NCI-H146 treated with DMSO at 0.1 percent for 48 hours (cell line): ENCODE measurements at regions not wholly inside any gene's neighbourhood (a gene's known extent, or its start where the extent isn't known, plus 50 kb on each side); places are given as distances from the start of the nearest gene placed in this dataset.

Experiments
- DNase-seq: peaks from one replicate; lab custom pipeline; 2025; ENCODE audit not compliant: unreplicated experiment; lab: John Stamatoyannopoulos, UW

DNA sequence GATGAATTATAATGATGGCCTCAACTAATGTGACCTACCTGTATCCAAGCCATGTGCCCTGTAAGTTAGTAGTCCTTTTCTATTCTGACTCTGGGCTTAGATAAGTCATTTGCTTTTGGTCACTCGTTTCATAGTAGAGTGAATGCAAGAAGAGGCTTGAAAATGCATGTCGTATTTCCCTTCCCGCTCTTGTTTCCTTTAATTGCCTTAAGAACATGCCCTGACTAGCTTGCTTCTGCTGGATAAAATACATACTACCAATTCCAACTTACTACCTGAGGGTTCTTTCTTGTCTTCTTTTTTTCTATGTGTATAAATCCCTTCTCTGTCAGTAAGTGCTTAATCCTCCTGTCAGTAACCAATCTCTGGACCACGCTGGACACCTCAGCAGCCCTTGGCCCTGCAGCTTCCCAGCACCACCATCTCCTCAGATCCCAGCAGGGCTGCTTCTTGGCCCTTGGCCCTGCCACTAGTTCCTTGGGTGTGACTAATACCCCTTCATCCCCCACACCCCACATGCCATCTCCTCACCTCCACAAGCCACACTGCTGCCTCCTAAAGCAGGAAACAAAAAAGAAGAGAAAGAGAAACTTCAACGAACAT lies 771.7 kb downstream of the IGSF11 start:
- DNase-seq: no peak

DNA sequence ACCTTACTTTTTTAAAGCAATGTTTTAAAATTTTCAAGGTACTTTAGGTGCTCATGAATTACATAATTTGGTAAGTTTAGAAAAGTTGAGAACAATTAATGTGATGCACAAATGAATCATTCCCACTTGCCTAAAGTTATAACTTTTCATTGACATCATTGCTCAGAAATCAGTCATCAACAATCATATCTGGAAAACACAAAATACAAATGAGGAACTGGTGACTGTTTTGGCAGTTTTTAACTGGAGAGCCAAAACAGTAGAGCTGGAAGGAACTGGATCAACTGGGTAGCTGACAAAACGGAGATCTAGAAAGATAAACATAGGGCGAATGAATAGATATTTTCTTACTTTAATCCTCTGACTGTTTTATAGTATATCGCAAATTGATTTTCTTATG lies 767.1 kb downstream of the IGSF11 start:
- DNase-seq: no peak

DNA sequence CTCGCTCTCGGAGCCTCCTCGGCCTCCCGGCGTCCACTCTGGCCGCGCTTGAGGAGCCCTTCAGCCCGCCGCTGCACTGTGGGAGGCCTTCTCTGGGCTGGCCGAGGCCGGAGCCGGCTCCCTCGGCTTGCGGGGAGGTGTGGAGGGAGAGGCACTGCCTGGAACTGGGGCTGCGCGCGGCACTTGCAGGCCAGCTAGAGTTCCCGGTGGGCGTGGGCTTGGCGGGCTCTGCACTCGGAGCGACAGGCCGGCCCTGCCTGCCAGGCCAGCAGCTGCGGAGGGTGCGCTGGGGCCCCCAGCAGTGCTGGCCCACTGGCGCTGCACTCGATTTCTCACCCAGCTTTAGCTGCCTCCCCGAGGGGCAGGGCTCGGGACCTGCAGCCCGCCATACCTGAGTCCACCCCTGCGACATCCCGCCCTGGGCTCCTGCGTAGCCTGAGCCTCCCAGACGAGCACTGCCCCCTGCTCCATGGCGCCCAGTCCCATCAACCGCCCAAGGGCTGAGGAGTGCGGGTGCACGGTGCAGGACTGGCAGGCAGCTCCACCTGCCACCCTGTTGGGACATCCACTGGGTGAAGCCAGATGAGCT lies 765.0 kb downstream of the IGSF11 start:
- DNase-seq: no peak

DNA sequence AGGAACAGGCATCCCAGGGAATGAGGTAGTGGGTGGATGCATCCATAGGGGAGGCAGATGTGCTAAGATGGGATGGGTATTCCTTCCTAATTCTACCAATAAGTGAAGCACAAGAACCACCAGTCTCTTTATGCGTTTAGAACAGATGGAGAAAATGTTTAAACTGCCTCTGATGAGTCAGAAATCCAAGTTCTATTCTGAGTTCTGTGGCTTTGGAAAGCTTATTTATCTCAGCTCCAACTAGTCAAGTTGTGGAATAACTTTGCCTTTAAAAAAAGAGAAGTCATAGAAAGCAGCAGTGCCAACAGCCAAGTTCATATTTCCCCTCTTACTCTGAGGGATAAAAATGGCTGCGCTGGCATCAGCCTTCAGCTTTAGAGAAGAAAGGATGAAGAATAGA lies 761.7 kb downstream of the IGSF11 start:
- DNase-seq: no peak

DNA sequence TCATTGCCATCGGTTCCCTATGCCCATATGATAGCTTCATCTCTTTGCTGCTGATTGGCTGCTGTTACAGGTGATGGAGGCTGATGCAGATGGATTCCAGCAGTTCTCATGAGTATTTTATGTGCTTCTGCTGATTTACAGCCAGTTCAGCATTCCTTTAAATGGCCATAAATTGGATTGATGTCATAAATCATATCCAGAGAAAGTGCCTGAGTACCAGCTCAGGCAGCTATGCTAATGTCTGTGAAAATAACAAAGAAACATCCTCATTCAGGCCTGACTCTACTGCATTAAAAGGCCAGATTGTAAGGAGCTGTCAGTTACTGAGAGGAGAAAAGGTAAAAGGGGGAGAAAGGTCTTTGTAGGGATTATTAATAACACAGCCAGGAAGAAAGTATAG lies 756.8 kb downstream of the IGSF11 start:
- DNase-seq: no peak

DNA sequence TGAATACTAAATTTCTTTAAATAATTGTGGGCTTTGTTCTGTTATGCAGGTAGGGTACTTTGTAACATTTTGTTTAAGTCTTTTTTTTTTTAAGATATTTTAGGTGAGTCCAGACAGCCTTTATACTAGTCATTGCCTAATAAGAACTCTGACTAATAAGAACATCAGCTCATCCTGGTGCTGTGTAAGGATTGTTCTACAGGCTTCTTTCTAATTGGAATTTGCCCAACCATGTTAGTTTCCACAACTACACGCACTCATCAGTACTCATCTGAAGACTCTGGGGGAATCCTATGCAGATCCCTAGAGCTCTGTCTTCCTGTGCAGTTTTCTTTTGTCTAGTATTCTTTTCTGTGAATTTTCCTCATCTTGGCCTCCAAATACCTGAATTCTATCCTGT lies 741.8 kb downstream of the IGSF11 start:
- DNase-seq: no peak

DNA sequence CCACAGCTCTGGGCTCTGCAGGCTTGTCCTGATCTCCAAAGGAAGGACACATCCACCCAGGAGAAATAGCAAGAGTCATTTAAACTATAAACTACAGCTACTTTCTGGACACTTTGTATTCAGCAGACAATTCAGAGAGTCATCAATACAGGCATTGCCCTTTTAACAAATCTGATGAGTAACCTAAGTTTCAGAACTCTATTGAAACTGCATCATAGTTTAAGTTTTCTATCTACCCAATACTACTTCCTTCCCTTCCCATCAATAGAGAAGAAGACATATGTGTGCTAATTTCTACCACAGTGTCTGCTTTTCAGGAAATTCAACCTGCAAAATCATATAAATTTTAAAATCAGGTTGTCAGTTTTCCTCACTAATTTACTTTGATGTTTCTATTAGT lies 736.5 kb downstream of the IGSF11 start:
- DNase-seq: no peak

DNA sequence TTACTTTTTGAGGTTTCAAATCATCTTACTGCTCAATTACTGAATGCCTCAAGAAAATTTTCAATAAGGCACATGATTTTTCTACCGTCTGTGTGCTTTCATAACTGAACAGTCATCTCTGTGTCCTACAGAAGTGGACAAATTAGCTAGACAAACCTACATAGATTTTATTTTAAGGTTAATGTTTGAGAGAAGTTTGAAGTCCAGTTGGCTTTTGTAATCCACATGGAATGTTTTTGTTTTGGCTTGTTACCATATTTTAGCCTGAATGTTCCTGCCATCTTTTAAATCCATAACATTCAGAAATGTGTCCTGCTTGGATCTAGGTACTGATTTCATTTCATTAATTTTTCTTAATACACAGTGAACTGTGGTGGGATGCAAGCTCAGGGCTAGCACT lies 730.1 kb downstream of the IGSF11 start:
- DNase-seq: no peak

DNA sequence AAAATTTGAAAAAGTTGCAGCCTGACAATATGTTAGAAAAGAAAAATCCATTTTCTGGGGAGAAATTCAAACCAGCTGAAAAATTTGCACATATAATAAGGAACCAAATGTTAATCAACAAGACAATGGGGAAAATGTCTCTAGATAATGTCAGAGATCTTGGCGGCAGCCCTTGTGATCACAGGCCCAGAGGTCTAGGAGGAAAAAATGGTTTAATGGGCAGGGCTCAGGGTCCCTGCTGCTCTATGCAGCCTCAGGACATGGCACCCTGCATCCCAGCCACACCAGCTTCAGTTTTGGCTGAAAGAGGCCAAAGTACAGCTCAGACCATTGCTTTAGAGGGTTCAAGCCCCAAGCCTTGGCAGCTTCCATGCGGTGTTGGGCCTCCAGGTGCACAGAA lies 701.9 kb downstream of the IGSF11 start:
- DNase-seq: no peak

DNA sequence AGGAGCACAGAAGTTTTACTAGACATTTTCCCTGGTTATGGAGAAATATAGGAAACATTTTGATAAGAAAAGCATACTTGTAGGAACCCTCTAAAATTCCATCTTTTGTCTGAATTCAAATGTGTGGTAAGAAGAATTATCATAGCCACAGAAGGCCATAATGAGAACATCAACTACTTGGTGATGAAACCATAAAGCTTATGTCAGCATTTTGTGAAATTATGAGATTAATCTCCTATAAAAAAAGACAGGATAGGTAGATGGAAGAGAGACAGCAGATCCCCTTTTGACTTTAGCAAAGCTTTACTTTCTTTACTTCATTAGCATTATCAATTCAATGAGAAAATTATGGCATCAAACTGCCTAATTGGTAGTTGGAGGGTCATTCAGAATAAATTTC lies 697.0 kb downstream of the IGSF11 start:
- no peak for DNase-seq

DNA sequence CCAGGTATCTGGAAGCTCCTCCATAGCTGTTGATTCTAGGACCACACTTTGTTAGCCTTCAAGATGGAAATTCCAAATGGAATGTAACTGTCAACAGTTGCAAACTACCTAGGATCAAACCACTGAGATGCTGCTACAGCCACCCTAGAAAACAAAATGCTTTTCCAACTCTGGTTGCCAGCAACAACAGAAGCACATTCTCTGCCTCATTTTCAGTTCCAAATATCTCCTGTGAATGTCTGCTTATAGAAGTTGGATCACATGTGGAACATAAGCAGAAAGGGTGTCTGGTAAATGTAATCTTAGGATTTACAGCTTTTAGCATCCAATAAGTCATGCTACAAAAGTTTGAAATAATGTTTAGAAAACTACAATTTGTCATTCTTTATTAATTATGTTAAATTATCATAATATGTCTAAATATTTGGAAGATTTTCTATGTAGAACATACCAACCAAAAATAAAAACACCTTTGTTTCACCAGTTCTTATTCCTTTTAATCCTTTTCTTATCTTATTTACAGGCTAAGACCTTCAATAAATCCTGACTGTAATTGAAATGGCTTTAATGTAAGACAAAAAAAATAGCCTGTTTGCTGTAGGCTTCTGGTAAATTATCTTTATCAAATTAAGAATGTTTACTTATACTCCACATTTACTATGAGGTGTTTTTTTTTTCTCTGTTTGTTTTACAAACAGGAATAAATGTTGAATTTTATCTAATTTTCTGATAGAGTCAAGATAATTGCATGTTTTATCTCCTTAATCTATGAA lies 687.1 kb downstream of the IGSF11 start:
- no peak for DNase-seq

DNA sequence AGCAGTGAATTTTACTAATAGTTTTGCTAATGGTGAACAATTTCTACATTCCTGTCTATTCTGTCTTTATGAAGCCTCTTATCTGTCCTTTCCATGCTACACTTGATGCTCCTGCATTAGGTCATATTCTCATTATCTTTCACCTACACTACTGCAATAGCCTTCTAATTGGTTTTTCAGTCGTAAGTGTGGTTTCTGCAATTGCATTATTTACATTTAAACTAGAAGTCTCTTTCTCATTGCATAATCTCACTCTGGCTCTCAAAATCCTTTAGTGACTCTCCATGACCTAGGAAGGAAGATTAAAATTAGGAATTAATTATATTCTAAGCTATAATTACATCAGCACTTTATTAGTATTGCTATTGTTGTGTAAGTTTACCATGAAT lies 686.5 kb downstream of the IGSF11 start:
- no peak for DNase-seq

DNA sequence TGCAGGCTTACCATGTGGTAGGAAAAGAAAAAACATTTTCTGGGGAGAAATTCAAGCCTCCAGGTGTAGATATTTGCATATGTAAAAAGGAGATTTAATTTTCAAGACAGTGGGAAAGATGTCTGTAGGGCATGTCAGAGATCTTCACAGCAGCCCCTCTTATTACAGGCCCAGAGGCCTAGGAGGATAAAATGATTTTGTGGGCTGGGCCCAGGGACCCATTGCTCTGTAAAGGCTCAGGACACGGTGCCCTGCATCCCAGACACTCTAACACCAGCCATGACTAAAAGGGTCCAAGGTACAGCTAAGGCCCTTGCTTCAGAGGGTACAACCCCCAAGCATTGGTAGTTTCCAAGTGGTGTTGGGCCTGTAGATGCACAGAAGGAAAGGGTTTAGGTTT lies 680.1 kb downstream of the IGSF11 start:
- DNase-seq: no peak

DNA sequence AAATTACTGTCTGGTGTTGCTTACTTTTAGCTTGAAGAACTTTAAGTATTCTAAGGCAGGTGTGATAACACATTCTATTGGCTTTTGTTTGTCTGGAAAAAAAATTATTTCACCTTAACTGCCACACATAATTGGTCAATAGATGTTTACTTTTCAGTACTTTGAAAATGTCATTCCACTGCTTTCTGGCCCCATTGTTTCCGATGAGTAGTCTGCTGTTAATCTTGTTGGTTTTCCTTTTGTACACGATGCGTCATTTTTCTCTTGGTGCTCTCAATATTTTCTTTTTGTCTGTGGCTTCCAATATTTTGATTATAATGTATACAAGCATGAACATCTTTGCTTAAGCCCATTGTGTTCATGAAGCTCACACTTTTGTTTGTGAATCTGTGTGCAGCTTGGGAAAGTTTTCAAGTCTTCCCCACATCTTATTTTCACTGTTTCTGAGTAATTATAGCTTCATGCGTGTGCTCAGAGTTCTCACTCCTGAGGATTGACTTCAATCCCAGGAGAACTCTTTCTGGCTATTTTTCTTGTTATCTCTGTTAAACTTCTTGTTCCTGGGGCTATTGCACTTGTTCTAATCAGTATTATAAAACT lies 664.7 kb downstream of the IGSF11 start:
- DNase-seq: no peak

DNA sequence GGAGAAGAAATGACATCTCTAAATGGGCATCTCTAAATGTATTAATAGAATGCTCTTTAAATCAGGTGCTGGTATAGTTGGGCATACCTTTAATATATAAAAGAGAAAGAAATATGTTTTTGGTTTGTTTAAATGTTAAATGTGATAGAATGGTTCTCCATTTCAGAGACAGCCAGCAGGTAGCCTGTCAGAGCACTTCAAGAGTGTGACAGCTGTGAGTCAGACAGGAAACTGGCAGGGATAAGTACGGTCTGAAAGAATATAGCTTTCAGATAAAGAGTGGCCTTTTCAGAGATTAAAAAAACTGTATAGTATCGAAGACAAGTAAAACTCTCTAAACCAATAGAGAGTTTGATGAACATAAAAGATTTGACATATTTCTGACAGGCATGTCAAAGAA lies 654.1 kb downstream of the IGSF11 start:
- no peak for DNase-seq

DNA sequence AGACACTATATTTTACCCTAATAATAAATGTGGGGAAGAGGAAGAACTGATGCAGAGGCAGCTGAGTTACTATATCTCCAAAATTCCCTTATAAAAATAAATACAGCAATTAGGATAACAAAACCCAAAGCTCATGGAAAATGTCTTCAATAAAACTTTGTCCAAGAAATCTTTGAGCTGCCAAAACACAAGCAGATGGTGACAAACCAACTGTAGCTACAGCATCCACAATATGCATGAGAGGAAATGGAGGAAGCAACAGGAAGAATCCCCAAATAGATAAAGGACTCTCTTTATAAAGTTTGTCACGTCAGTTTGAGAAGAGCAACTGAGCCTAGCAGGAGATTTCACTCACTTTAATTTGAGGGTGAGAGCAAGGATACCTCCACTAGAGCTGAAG lies 638.2 kb downstream of the IGSF11 start:
- no peak for DNase-seq

DNA sequence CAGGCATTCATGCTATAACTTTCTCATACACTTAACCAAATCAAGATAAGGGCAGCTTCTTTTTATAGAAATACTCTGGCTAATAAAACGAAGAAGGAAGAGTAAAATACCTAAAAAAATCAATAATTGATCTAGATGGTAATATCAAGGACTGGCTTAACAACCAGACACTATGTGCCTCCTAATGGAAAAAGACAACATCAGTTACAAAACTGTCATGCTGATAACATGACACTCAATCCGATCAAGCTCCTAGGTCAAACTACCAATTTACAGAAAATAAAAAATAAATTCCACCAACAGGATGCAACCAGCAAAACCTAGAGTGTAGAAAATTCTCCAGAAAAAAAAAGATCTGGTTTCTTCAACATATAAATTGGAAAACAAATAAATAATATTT lies 634.6 kb downstream of the IGSF11 start:
- DNase-seq: no peak

DNA sequence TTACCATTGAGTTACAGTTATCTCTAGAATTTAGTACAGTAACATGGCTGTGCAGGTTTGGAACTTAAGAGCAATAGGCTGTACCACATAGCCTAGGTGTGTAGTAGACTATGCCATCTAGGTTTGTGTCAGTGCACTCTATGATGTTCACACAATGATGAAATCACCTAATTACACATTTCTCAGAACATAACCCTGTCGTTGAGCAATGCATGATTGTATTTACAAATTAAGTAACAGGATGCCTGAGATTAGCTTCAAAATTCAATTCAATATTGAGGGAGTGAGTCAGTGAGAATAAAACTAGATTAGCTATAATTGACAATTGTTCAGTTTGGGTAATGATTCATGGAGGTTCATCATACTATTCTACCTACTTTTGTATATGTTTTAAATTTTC lies 633.8 kb downstream of the IGSF11 start:
- DNase-seq: no peak

DNA sequence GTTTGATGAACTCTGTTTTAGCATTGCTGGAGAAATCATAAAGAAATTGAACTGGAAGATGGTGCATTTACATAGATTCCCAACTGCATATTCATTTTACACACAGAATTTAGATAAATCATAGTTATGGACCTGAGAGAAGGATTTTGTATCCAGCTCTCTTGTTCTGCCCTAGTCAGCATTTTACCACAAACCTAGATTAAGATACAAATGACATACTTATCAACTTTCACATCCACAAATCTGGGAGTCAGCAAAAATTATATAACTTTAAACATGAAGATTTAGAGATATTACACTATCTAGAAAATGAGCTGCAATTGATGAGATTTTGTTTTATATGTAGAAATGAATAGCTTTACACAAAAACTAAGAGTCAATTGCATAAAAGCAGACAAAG lies 632.8 kb downstream of the IGSF11 start:
- no peak for DNase-seq

DNA sequence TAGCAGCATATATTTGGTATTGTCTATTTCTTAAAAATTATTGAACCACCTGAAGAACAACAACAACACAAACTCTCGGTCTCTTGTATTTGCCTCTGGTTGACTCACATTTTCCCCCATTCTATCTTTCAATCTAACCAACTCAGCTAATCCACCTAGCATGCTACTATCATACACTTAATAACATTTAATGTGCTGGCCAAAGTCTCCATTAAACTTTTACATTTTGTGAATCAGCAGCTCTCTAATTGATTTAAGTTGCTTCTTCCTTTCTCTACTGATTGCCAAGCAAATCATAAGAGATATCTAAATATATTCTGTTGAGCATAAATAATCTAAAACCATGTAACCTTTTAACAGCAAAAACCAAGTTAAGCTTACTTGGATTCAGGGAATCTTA lies 631.7 kb downstream of the IGSF11 start:
- no peak for DNase-seq

DNA sequence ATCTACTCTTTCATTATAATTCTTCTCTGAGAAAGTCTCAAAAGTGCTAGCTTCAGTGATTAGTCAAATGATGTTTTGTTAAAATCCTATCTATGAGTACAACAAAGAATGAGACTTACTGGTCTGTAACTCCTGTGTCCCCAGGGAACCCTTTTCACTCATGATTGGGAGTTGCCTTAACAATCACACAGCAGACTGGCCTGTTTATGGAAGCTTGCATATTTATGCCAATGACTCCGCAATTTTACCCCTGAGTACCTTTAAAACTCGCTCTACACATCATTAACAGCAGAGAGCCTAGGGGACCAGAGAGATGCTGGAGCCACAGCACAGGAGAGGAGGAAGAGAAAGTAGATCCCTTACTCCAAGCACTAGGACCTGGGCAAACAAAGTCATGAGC lies 628.1 kb downstream of the IGSF11 start:
- no peak for DNase-seq

DNA sequence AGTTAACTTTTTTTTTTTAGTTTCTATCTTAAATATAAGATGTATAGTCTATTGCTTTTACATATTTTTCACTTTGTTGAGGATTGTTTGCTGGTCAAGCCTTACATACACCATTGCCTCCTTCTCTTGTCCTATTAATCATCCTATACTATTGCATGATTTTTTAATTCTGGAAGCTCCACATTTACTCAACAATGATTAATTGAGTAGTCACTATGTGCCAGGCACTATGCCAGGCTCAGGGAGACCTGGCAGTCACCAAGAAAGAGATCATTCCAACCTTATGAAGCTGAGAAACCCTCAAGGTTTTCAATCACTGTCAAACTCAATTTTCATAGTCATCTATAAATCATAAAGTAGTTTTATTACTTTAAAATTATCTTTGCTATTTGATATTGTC lies 626.2 kb downstream of the IGSF11 start:
- no peak for DNase-seq
